Smooth muscle cell (in vitro differentiated cells): ENCODE measurements at regions not wholly inside any gene's neighbourhood (a gene's known extent, or its start where the extent isn't known, plus 50 kb on each side); places are given as distances from the start of the nearest gene placed in this dataset.
"Not testable (repeated sequence)": the region's sequence is repeated elsewhere in the genome, so short reads cannot be mapped to it uniquely, and the experiment has no call there.

ENCODE experiments used
- DNase-seq: peaks from one replicate; lab custom pipeline; 2025; ENCODE audit not compliant: unreplicated experiment; lab: John Stamatoyannopoulos, UW
- H2AFZ ChIP-seq: fragments of 200-600 bp; sonication (generic); 2 replicates; pipeline ENCODE4 v1.6.0; 2016; ENCODE audit warnings: antibody characterized with exemption, low read depth, mild to moderate bottlenecking
- H3F3A ChIP-seq: fragments of 200-600 bp; sonication (generic); 2 replicates; pipeline ENCODE4 v1.6.0; 2017; ENCODE audit warnings: antibody characterized with exemption, low read depth
- H3K27ac ChIP-seq: fragments of 200-600 bp; sonication (generic); 2 replicates; pipeline ENCODE4 v1.5.1; 2016; ENCODE audit warnings: low read depth, mild to moderate bottlenecking
- H3K27me3 ChIP-seq: fragments of 200-600 bp; sonication (generic); 2 replicates; pipeline ENCODE4 v1.6.1; 2016; ENCODE audit warnings: low read depth, mild to moderate bottlenecking
- H3K36me3 ChIP-seq: fragments of 200-600 bp; sonication (generic); 2 replicates; pipeline ENCODE4 v1.5.1; 2016; ENCODE audit warnings: low read depth
- H3K4me1 ChIP-seq: fragments of 200-600 bp; sonication (generic); 2 replicates; pipeline ENCODE4 v1.5.1; 2016; ENCODE audit warnings: low read depth
- H3K4me2 ChIP-seq: fragments of 200-600 bp; sonication (generic); 2 replicates; pipeline ENCODE4 v1.6.0; 2016; ENCODE audit warnings: mild to moderate bottlenecking
- H3K4me3 ChIP-seq: fragments of 200-600 bp; sonication (generic); 2 replicates; pipeline ENCODE4 v1.5.1; 2016; ENCODE audit warnings: mild to moderate bottlenecking
- H3K79me2 ChIP-seq: fragments of 200-600 bp; sonication (generic); 2 replicates; pipeline ENCODE4 v1.6.0; 2016; ENCODE audit warnings: low read depth, mild to moderate bottlenecking
- H3K9ac ChIP-seq: fragments of 200-600 bp; sonication (generic); 2 replicates; pipeline ENCODE4 v1.6.0; 2016; ENCODE audit warnings: low read depth
- H3K9me3 ChIP-seq: fragments of 200-600 bp; sonication (generic); replicated peaks from 2 replicates; pipeline ENCODE4 v1.5.1; 2016; ENCODE audit warnings: low read depth
- H4K20me1 ChIP-seq: fragments of 200-600 bp; sonication (generic); 2 replicates; pipeline ENCODE4 v1.6.0; 2016; ENCODE audit warnings: low read depth
- CTCF ChIP-seq: fragments of 200-600 bp; sonication (generic); IDR thresholded peaks from 2 replicates; pipeline ENCODE4 v1.5.1; 2017; ENCODE audit warnings: borderline replicate concordance, mild to moderate bottlenecking, antibody characterized with exemption; ENCODE audit not compliant: insufficient read depth, poor library complexity, severe bottlenecking
- WGBS: methylation state at CpG from one replicate; pipeline ENCODE4 v1.1.7; 2016; ENCODE audit warnings: low lambda C conversion rate; 5-methylcytosine and 5-hydroxymethylcytosine counted together

- not testable (repeated sequence) for H3K36me3 ChIP-seq, H3K27me3 ChIP-seq, H3K9me3 ChIP-seq, H3K4me3 ChIP-seq, H4K20me1 ChIP-seq, H3K9ac ChIP-seq, H3K79me2 ChIP-seq, H3K4me2 ChIP-seq, H3K27ac ChIP-seq, H3K4me1 ChIP-seq, H2AFZ ChIP-seq, DNase-seq, H3F3A ChIP-seq
- 90% methylated on average over 9 of the region's 14 CpGs for WGBS
Observed at GRCh38 chr15:20144333-20145036, 397.1 kb downstream of the GOLGA6L6 start.

GRCh38 chr15:20142906-20143305 lies 398.7 kb downstream of the GOLGA6L6 start:
- H3F3A ChIP-seq, H3K79me2 ChIP-seq, H3K9ac ChIP-seq, H3K36me3 ChIP-seq, H3K4me3 ChIP-seq, H3K4me2 ChIP-seq, H3K27ac ChIP-seq, H3K27me3 ChIP-seq, H3K4me1 ChIP-seq, DNase-seq, H2AFZ ChIP-seq, H4K20me1 ChIP-seq, H3K9me3 ChIP-seq: not testable (repeated sequence)
- 66% methylated on average over 3 of the region's 3 CpGs for WGBS

GRCh38 chr15:20142410-20142809 lies 399.2 kb downstream of the GOLGA6L6 start:
- H3K79me2 ChIP-seq, H4K20me1 ChIP-seq, H3K4me2 ChIP-seq, H3K4me1 ChIP-seq, DNase-seq, H3K27me3 ChIP-seq, H3K4me3 ChIP-seq, H3K36me3 ChIP-seq, H3K27ac ChIP-seq, H2AFZ ChIP-seq, H3K9ac ChIP-seq, H3K9me3 ChIP-seq, H3F3A ChIP-seq: not testable (repeated sequence)
- 53% methylated on average over 1 of the region's 1 CpG for WGBS

- not testable (repeated sequence) for H3F3A ChIP-seq, H3K27me3 ChIP-seq, H3K4me2 ChIP-seq, H3K9me3 ChIP-seq, H3K27ac ChIP-seq, H3K79me2 ChIP-seq, H3K36me3 ChIP-seq, H3K4me1 ChIP-seq, DNase-seq, H3K9ac ChIP-seq, H3K4me3 ChIP-seq, H4K20me1 ChIP-seq, H2AFZ ChIP-seq
- WGBS = 63% methylated on average over 4 of the region's 4 CpGs
Observed at GRCh38 chr15:20124668-20125067, 416.9 kb downstream of the GOLGA6L6 start.

GRCh38 chr15:20106026-20106425 lies 435.6 kb downstream of the GOLGA6L6 start:
- Histone ChIP-seq H4K20me1 (no peaks in the 10 kb centered on the region), H3K27ac (no peak overlapping the region), H3K27me3 (no peaks in the 10 kb centered on the region), H3F3A (no peaks in the 10 kb centered on the region), H3K4me3 (no peak overlapping the region), H3K36me3 (no peaks in the 10 kb centered on the region), H2AFZ (no peak overlapping the region), H3K9me3 (no peaks in the 10 kb centered on the region), H3K4me2 (no peak overlapping the region), H3K79me2 (no peaks in the 10 kb centered on the region), H3K4me1 (no peaks in the 10 kb centered on the region), H3K9ac (no peak overlapping the region)
- DNase-seq = no peak
- no peak for TF ChIP-seq CTCF
- 73% methylated on average over 2 of the region's 2 CpGs for WGBS

- H3K79me2 ChIP-seq, DNase-seq, H3K36me3 ChIP-seq, H2AFZ ChIP-seq, H3K9ac ChIP-seq, H4K20me1 ChIP-seq, H3K4me2 ChIP-seq, H3K4me1 ChIP-seq, H3K27me3 ChIP-seq, H3K9me3 ChIP-seq, H3K4me3 ChIP-seq, H3K27ac ChIP-seq, H3F3A ChIP-seq: not testable (repeated sequence)
- 82% methylated on average over 3 of the region's 3 CpGs for WGBS
Observed at GRCh38 chr15:20105011-20105990, 436.3 kb downstream of the GOLGA6L6 start.

- H3K4me1 ChIP-seq, H3K4me2 ChIP-seq, H3K79me2 ChIP-seq, H3K36me3 ChIP-seq, DNase-seq, H3K4me3 ChIP-seq, H3F3A ChIP-seq, H4K20me1 ChIP-seq, H3K9ac ChIP-seq, H3K27me3 ChIP-seq, H3K9me3 ChIP-seq, H3K27ac ChIP-seq, H2AFZ ChIP-seq: not testable (repeated sequence)
- 76% methylated on average over 5 of the region's 6 CpGs for WGBS
Observed at GRCh38 chr15:20104551-20104950, 437.0 kb downstream of the GOLGA6L6 start.
